ENCODE measurements at regions not wholly inside any gene's neighbourhood (a gene's known extent, or its start where the extent isn't known, plus 50 kb on each side); places are given as distances from the start of the nearest gene placed in this dataset.

DNA sequence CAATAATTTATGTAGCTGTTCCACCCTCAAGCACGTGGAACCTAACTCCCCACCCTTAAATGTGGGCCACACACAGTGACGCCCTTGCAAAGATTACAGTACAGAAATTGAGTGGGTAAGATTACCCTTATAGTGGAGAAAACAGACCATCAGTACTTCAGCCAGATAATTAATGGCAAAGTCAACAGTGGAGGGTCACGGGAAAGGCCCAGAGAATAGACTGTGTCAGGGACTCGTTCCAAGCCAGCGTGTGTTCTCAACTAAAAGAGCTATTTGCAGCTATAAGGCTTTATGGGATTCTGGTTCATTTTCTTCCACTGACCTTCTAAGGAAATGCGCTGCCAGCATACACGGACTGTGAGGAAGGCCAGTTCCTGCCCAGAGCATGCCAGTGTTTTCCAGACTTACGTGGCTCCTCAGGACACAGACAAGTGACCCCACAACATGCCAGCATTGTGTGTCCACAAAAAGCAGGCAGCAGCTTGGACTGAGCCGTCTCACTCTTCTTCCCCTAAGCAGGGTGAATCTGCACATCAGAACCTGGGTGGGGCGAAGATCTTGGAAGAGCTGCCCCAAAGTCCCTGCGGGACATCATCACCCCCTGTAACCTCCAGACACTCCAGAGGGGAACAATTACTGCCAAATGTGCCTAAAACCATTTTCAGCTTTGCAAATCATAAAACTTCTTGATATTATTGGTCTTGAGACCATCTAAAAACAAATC, 428.5 kb downstream of the OCA2 start:
- no peak for DNase-seq

DNA sequence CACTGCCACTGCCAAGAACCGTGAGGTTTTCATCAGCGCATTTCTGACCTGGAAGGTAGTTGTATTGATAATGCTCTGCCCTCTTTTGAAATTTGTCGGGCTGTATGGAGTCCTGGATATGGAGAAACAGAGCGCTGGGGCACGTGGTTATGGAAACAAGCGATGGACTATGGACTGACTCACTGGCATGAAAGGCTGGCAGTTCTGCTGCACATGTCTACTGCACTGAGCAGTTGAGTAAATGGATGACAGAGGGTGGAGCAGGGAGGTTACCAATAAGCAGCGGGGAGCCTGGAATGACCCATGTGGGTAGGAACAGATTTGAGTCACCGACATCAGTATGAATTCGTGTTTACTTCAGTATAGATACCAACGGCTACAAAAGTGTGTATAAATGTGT, 429.5 kb downstream of the OCA2 start:
- DNase-seq, result no peak

DNA sequence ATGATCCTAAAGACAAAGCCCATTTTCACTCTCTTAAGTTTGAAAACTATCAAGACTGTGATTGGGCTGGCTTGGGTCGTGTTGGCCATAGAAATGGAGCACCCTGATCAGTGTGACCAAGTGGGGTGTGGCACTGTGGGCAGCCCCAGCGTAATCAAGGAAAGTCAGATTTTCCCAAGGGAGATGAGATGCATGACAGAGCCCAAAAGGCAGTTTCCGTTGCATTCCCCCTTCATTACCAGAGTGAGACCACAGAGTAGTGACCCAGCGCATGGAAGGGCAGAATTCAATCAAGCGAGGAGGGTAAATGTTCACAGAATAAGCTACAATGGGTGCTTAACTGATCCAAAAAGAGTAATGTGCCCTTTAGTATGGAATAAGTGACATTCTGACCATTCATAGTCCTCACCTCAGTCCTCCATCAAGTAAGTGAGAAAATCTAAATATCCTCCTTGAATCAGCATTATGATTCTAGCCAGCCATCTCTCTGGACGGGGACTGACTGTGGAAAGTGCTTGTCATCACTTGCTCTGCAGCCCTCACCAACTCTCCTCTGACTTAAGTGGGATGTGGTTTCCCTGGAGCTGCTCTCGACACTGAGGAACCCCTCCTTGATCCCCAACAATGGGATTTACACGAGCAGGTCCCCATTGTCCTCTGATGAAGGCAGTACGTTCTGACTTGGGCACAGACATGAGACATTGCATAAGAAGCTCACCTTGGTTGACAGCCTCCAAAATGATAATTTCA, 430.5 kb downstream of the OCA2 start:
- DNase-seq, result no peak

DNA sequence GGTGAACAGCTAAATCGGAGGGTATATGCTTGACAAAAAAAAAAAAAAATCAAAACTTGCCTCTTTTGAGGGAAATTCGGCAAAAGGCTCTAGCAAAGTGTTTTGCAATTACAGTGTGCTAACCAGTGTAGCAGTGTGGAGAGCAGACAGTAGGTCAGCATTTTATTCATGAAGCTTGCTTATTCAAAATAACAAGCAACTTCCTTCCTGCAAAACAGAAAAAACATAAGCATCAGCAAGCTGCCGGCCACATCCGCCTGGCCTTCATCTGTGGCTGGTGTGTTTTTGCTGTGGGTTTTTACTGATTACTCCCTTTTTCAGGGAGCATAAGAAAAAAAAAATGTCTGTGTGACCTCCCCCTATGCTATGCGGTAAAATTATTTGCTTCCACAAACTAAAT, 434.1 kb downstream of the OCA2 start:
- no peak for DNase-seq

DNA sequence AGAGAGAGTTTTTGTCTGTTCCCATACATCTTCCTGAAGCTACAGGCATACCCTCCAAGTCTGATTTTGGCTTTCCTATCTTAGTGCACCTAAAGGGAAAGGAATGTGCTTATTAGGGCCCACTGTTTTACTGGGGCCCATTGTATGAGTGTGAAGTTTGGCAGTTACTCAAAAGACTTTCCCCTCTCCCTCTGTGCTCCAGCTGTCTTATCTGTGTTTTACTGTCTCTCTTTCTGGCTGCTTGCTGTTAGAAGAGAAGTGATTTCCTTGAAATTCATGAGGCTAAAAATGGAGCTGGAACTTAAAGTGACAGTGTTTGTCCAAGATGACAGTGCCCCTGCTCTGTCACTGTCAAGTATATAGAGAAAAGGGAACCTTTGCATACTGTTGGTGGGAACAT, 436.2 kb downstream of the OCA2 start:
- no peak for DNase-seq

DNA sequence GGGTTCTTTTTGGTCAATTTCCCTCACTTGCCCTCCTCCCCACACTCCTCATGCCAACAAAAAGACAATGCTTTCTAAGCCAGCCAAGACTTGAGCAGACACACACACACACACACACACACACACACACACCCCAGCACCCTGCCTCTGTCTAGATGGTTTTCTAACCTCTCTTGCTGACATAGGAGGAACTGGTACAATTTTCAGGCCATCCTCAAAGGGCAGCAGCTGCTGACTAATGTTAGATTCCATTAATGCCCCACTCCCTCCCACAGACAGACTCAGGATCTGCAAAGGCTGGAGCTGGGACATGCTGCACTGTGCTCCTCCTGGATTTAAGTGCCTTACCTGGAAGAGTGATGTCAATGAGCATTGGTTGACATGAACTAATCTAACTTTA, 438.4 kb downstream of the OCA2 start:
- peak; percentile 20 for DNase-seq

DNA sequence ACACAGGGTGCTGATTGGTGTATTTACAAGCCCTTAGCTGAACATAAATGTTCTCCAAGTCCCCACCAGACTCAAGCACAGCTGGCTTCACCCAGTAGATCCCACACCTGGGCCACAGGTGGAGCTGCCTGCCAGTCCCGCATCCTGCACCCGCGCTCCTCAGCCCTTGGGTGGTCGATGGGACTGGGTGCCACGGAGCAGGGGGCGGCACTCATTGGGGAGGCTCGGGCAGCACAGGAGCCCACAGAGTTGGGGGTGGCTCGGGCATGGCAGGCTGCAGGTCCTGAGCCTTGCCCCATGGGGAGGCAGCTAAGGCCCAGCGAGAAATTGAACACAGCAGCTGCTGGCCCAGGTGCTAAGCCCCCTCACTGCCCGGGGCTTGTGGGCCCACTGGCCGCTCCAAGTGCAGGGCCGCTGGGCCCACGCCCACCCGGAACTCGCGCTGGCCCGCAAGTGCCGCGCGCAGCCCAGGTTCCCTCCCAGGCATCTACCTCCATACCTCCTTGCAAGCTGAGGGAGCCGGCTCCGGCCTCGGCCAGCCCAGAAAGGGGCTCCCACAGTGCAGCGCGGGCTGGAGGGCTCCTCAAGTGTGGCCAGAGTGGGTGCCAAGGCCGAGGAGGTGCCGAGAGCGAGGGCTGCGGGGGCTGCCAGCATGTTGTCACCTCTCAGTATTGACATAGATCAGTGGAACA, 442.7 kb downstream of the OCA2 start:
- no peak for DNase-seq

DNA sequence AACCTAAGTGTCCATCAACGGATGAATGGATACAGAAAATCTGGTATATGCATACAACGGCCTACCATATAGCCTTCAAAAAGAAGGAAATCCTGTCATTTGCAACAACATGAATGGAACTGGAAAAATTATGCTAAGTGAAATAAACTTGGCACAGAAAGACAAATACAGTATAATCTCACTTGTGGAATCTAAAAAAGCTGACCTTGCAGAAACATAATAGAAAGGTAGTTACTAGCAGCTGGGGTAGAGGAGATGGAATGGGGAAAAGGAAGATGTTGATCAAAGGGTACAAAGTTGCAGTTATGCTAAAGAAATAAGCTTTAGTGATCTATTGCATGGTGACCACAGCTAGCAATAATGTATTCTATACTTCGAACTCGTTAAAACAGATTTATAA, 444.1 kb downstream of the OCA2 start:
- DNase-seq, result no peak

DNA sequence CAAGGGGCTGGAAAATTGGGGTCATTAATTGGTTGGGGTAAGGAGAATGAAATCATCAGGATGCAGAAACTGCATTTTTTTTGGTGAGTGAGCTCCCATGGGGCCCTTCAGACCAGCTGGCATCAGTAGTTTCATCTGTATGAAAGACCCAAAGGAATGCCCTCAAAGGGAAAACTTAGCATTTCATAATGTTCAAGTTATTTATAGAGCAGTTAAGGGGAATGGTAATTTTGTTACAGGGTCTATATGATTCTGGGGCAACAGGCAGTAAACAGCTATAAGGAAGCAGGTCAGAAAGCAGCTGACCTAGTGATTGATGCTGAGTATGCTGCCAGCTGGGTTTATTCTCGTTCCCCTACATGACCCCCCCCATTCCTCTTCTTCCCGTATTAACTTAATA, 448.9 kb downstream of the OCA2 start:
- DNase-seq, result no peak

DNA sequence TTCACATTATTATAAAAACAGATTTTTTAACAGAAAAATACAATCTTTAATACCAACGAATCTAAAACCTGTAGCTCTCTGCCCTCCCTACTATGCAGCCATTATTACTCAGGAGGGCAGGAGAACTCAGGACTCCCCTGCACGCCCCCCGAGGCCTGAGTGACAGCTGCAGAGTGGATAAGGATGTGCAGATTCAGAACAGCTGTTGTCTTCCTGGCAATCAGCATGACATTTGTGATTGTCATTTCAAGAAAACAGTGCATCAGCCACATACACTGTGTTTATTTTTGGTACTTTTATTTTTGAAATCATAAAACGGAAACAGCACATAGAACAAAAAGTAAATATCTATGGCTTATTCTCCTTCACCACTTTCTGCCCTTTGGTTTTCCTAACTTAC, 450.8 kb downstream of the OCA2 start:
- no peak for DNase-seq

DNA sequence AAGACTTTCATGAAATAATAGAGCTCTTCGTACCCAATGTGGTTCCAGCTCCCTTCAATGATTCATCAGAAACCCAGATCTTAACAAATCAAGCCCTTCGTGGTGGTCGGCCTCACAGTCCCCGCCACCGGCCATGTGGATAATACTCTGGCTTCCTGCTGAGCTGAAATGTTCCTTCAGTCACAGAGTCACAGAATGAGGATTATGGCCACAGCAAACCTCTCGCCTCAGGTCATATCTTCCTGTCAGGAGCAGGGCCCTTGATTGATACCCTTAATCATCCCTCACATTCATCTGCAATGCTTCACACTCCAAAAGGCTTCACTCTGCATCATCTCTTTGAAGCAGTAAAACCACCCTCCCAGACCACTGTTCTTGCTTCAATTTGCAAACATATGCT, 452.6 kb downstream of the OCA2 start:
- DNase-seq, result no peak

DNA sequence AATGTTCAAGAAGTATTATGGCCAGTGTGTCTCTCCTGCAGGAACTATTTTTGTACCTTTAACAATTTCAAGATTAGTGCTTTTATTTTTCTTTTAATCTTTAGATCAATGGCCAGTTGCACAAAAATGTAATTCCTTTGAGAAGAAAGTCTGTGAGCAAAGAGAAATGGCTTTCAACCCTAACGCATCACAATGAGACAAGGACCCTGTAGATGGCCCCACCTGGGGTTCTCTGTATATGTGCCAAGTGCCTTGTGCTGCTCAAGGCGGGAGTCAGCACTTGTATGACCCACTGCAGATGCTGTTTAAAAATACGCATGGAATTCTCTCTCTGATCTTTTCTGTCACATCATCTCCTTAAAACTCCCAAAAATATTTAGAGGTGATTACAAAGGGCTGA, 453.4 kb downstream of the OCA2 start:
- no peak for DNase-seq

DNA sequence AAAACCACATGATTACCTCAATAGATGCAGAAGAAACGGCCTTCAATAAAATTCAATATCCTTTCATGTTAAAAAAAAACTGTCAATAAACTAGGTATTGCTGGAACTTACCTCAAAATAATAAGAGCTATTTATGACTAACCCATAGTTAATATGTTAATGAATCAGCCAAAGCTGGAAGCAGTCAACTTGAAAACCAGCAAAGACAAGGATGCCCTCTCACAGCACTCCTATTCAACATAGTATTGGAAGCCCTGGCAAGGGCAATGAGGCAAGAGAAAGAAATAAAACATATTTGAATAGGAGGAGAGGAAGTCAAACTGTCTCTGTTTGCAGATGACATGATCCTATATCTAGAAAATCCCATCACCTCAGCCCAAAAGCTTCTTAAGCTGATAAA, 456.1 kb downstream of the OCA2 start:
- DNase-seq, result no peak

DNA sequence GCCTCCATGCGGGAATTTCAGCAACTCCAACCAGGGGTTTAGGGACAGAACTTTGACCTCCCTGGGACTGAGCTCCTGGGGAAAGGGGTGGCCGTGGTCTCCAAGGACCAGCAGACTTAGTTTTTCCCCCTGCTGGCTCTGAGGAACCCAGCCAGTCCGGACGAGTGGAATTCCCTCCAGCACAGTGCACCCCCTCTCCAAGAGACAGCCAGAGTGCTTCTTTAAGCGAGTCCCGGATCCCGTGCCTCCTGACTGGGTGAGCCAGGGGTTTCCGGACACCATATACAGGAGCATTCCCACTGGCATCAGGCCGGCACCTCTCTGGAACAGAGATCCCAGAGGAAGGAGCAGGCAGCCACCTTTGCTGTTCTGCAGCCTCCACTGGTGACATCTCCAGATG, 459.5 kb downstream of the OCA2 start:
- no peak for DNase-seq

DNA sequence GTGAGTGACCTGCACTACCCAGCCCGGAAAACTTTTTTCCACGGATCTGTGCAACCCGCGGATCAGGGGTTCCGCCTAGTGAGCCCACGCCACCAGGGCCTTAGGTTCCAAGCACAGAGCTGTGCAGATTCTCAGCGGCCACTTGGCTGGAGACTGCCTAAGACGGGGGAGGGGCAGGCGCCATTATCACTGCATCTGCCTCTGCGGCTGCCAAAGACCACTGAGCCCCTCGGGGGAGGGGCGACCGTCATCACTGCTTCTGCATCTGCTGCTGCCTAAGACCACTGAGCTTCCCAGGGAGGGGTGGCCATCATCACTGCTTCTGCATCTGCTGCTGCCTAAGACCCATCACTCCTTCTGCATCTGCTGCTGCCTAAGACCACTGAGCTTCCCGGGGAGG, 460.2 kb downstream of the OCA2 start:
- DNase-seq, result no peak

DNA sequence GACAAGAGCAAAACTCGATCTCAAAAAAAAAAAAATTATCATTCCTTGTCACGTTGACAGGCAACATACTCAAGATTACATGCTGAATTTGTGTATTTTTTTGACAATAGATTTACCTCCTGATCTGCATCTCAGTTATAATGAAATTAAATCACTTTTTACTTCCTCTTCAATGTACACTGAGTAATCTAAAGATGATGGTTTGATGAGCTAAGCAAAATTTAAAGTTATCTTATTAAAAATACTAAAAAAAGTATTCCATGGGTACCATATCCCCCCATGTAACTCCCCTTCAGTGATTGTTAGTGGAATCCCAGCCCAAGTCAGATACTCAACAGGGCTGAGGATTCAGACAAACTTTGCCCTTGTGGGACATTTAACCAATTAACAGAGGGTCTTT, 463.2 kb downstream of the OCA2 start:
- DNase-seq, result no peak

DNA sequence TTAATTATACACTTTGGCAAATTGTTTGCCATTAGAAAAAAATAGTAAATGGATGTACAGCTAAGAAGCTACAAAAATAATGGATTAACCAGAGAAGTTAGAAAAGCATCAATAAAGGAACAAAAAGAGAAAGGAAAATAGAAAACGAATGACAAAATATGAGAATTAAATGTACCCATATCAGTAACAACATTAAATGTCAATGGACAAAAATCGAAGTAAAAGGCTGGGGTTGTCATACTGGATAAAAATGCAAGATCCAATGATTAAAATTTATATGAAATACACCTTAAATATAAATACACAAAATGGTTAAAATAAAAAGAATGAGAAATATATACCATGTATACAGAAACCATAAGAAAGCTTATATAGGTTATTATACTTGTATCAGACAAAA, 470.6 kb downstream of the OCA2 start:
- no peak for DNase-seq

DNA sequence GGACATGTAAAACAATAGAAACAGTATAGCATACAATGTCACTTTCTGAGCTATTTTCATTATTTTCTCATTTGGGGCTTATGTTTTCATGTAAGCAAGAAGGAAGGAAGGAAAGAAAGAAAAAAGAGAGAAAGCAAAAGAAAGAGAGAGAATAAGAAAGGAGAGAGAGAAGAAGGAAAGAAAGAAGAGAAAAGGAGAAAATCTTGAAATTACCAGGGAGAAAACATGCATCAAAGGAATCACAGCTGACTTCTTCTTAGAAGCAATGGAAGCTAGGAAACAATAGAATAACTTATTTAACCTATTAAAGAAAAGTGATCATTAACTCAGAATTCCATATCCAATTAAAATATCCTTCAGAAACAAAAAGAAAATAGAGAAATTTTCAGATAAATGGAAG, 471.5 kb downstream of the OCA2 start:
- no peak for DNase-seq

DNA sequence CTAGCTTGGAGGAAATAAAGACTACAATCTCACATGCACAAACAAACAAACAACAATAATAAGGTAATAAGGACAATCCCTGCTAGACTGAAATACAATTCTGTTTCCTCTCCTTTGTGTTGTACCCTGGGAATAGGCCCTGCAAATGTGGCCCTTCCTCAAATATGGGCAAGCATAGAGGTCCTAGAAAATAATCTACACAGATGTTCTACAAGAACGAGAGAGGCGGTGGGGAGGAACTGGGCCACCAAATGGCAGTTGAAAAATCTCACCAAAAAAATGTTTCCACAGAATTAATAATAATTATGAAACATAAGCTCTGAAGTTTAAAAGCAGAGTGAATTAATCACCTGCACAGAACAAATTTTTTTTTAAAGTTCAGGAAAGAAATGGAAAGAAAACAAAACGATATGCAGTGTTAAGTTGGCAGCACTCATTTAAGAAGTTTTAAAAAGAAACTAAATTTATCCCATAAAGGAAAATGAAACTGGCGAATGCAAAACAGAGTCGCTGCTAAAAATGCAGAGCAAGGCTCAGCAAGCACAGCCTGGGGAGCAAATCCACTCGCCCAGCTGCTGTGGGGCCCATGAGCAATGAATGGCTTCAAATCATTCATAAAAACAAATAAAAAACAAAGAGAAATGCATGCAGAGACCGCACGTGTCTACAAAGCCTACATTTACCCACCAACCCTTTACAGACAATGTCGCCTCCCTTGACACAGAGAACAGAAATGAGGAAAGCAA, 475.4 kb downstream of the OCA2 start:
- no peak for DNase-seq

DNA sequence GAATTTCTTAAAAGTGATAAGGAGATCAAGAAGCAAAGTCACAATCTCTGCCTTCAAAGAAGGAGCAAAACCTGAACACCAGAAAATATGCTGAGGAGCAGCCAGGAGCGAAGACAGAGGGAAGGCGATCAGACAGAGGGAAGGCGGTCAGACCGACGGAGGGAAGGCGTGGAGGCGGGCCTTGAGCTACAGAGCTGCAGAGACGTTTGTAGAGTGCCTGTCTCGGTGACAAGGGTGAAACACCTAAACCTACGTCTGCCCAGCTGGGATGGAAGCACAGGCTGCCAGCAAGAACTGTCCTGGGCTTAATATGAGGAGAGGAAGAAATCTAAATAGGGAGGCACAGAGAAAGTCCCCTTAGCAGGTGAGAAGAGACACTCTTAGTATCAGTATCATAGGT, 476.0 kb downstream of the OCA2 start:
- DNase-seq, result no peak

DNA sequence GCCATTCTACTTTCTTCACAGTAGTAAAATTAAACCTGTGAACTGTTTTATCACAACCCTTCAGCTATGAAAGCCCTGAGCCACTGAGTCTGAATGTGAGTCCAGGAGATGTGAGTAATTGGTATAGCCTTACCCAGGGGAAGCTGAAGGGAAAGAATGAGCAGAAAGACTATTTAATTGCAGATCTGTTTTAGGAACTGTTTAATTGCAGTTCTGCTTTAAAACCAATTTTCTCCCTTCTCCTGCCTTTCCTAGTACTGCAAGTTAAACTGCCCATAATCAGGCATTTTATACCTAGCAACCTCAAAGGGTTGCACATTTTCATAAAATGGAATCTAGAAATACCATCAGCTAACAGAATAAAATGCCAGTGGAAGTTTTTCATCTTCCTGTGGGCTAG, 476.7 kb downstream of the OCA2 start:
- no peak for DNase-seq

DNA sequence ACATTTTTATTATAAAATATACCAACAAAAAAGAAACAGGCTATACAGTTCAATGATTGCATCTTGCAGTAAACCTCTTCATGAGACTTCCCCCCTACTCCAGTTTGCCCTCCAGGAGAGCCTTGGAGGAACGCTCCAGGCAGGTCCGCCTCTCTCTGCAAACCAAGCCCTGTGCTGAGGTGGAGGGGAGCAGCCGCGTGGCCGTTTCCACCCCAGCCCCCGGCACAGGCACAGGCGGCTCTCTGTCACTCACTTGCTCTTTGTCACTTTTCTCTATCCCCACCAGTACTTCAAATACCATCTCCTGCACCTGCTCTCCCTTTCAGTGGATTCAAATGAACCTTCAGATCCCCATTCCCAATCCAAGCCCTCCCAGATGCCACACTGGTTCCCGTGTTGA, 479.9 kb downstream of the OCA2 start:
- no peak for DNase-seq

DNA sequence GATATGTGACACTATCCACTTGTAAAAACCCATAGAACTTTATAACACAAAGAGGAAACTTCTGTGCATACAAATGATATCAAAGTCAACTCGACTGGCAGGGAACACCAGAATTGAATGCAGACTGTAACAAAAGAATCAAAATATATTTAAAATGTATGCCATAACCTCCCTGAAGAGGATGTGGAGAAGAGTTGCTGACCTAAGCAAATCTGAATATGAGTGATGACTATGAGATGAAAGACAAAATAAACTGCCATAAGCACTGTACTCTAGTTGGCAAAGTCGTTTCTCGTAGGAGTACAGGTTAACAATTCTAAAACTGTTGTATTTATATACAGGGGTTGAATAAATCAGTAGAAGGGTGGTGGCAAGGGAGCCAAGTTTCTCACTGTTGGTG, 482.1 kb downstream of the OCA2 start:
- no peak for DNase-seq

DNA sequence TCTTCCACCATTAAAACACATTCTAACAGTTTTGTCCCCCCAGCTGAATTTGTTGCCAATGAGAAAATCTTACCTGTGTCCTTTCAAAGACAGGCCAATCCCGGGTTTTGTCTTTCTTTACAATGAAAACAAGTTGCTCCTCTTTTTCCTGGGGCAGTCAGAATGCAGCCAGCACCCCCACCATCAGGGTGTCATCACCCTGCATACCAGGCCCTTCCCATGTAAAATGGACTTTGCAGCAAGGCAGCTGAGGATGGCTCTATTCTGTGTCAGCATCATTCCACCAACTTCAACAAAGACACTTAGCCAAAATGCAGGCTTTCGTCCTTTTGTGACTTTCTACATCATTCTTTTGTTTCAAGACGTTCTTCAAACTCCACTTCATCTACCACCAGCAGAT, 490.9 kb downstream of the OCA2 start:
- no peak for DNase-seq
